ENCODE measurements at regions not wholly inside any gene's neighbourhood (a gene's known extent, or its start where the extent isn't known, plus 50 kb on each side); places are given as distances from the start of the nearest gene placed in this dataset.

DNA sequence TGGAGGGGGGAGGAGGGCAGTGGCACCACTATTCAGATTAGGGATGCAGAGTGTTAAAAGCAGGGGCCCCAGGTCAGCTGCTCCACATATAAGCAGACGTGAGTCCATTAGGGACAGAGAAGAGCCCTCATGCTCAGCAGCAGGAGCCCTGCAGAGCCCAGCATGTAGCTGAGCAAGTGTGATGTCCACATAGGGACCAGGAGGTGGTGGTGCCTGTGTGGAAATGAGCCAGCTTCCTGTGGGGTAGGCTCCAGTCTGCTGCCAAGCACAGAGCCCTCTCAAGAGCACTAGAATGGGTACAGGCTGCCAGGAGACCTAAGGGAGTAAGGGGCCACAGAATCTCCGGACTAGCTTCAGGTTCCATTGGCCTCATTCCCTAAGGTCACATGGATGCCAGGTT, 57.9 kb upstream of the MLN start:
- TF ChIP-seq CHD1 (IDR thresholded peaks at IDR 0.05; ENCODE audit: low read depth, low read length) (no peak), RAD21 (IDR thresholded peaks at IDR 0.05; ENCODE audit: insufficient read depth, low read depth, low read length) (no peak), TAF1 (IDR thresholded peaks at IDR 0.05; ENCODE audit: borderline replicate concordance, low read depth, low read length) (no peak), RFX5 (IDR thresholded peaks at IDR 0.05; ENCODE audit: low read depth, low read length) (no peak)
- TF ChIP-seq, protein P1, sequence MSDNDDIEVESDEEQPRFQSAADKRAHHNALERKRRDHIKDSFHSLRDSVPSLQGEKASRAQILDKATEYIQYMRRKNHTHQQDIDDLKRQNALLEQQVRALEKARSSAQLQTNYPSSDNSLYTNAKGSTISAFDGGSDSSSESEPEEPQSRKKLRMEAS (IDR thresholded peaks at IDR 0.05; ENCODE audit: low read depth, low read length), result no peak
